Breast epithelium (tissue), 4 donors: ENCODE measurements at regions not wholly inside any gene's neighbourhood (a gene's known extent, or its start where the extent isn't known, plus 50 kb on each side); places are given as distances from the start of the nearest gene placed in this dataset.

Source experiments
- DNase-seq, 2 donors: peaks; one replicate each; pipeline ENCODE4 v3.0.0-alpha.2; 2019; ENCODE audit warnings: low spot score in 2 of 2
- H3K27ac ChIP-seq, 2 donors: fragments of 200-600 bp; sonication (generic) in 1 of 2; one replicate each; pipeline ENCODE4 v1.5.1; 2016 to 2019; ENCODE audit warnings: mild to moderate bottlenecking in 1 of 2
- H3K27me3 ChIP-seq, 2 donors: fragments of 200-600 bp; sonication (generic) in 1 of 2; one replicate each; pipeline versions ENCODE4 v1.5.1 to v1.6.0; 2017 to 2019; ENCODE audit warnings: control low read depth in 1 of 2, mild to moderate bottlenecking in 1 of 2
- H3K36me3 ChIP-seq: fragments of 200-600 bp; one replicate; pipeline ENCODE4 v1.5.1; 2019
- H3K4me1 ChIP-seq, 2 donors: fragments of 200-600 bp; sonication (generic); one replicate each; pipeline ENCODE4 v1.5.1; 2016 to 2019; ENCODE audit warnings: control low read depth in 1 of 2
- H3K4me3 ChIP-seq, 3 donors: fragments of 200-600 bp; sonication (generic); 1 replicate in 2 of 3; 2 replicates in 1 of 3; pipeline ENCODE4 v1.5.1; 2016 to 2019; ENCODE audit warnings: mild to moderate bottlenecking in 3 of 3, moderate library complexity in 2 of 3
- H3K9me3 ChIP-seq, 2 donors: fragments of 200-600 bp; sonication (generic) in 1 of 2; one replicate each; pipeline ENCODE4 v1.5.1; 2016 to 2019; ENCODE audit warnings: control low read depth in 1 of 2
- CTCF ChIP-seq, 3 donors: fragments of 450-650 bp; IDR thresholded peaks; one replicate each; pipeline ENCODE4 v1.5.1; 2016 to 2017; ENCODE audit warnings: antibody characterized with exemption in 3 of 3, mild to moderate bottlenecking in 3 of 3, moderate library complexity in 3 of 3
- POLR2A ChIP-seq: fragments of 450-650 bp; IDR thresholded peaks from one replicate; pipeline ENCODE4 v1.6.1; 2016; ENCODE audit warnings: antibody characterized with exemption, mild to moderate bottlenecking, moderate library complexity
- POLR2AphosphoS5 ChIP-seq, 3 donors: sonication (generic); formaldehyde crosslinking; IDR thresholded peaks; one replicate each; pipeline ENCODE4 v1.6.1; 2017; ENCODE audit warnings: antibody characterized with exemption in 3 of 3
- intact Hi-C: fragments of 100-400 bp; cut with DNase I; formaldehyde crosslinking; loops from one replicate; pipeline ENCODE4 v1.15.1; 2023; ENCODE audit warnings: low total_unique reads

- peaks cover 0 to 5% of the 10 kb centered on the region in 2 donors for H3K9me3 ChIP-seq
- intact Hi-C loops, result no loop called here
- no peaks in the 10 kb centered on the region for H3K27me3 ChIP-seq
- H3K4me1 ChIP-seq, result no peaks in the 10 kb centered on the region
- no peak overlapping the region for H3K4me3 ChIP-seq
- no peak for TF ChIP-seq POLR2AphosphoS5 (IDR thresholded peaks at IDR 0.05)
- TF ChIP-seq POLR2A, result no peak
- no peak for TF ChIP-seq CTCF (IDR thresholded peaks at IDR 0.05)
- DNase-seq, result no peak
- H3K36me3 ChIP-seq, result no peaks in the 10 kb centered on the region
- H3K27ac ChIP-seq, result no peak overlapping the region
These were observed 235.4 kb downstream of the PYDC2 start for GRCh38 chr3:191696348-191696747.

GRCh38 chr3:191699546-191699945 lies 238.6 kb downstream of the PYDC2 start:
- intact Hi-C loops, result no loop called here
- H3K27ac ChIP-seq, result no peak overlapping the region

GRCh38 chr3:191702121-191702520 lies 241.2 kb downstream of the PYDC2 start:
- Histone ChIP-seq H3K4me3 (no peak overlapping the region), H3K9me3 (peaks cover 8 to 20% of the 10 kb centered on the region in 2 donors), H3K4me1 (no peaks in the 10 kb centered on the region), H3K27ac (no peak overlapping the region), H3K36me3 (no peaks in the 10 kb centered on the region), H3K27me3 (no peaks in the 10 kb centered on the region)
- DNase-seq, result no peak
- TF ChIP-seq POLR2A (no peak), POLR2AphosphoS5 (IDR thresholded peaks at IDR 0.05) (no peak), CTCF (IDR thresholded peaks at IDR 0.05) (no peak)
- intact Hi-C loops, result no loop called here

More at GRCh38 chr3:191699546-191699945, 238.6 kb downstream of the PYDC2 start:
- no peak for DNase-seq
- H3K4me1 ChIP-seq, result no peaks in the 10 kb centered on the region
- H3K4me3 ChIP-seq, result no peak overlapping the region
- H3K27me3 ChIP-seq, result no peaks in the 10 kb centered on the region
- peaks cover 8 to 12% of the 10 kb centered on the region in 2 donors for H3K9me3 ChIP-seq
- no peak for TF ChIP-seq POLR2AphosphoS5 (IDR thresholded peaks at IDR 0.05)
- TF ChIP-seq CTCF (IDR thresholded peaks at IDR 0.05), result no peak
- TF ChIP-seq POLR2A, result no peak
- no peaks in the 10 kb centered on the region for H3K36me3 ChIP-seq

GRCh38 chr3:191707817-191708216 lies 246.9 kb downstream of the PYDC2 start:
- no peaks in the 10 kb centered on the region for H3K4me1 ChIP-seq

GRCh38 chr3:191715585-191715984 lies 254.6 kb downstream of the PYDC2 start:
- Histone ChIP-seq H3K36me3 (no peaks in the 10 kb centered on the region), H3K27me3 (no peaks in the 10 kb centered on the region), H3K27ac (no peak overlapping the region), H3K4me1 (no peaks in the 10 kb centered on the region), H3K4me3 (no peak overlapping the region), H3K9me3 (peaks cover 0 to 10% of the 10 kb centered on the region in 2 donors)
- no peak for DNase-seq
- no peak for TF ChIP-seq POLR2A
- TF ChIP-seq POLR2AphosphoS5 (IDR thresholded peaks at IDR 0.05), result no peak
- TF ChIP-seq CTCF (IDR thresholded peaks at IDR 0.05), result no peak
- intact Hi-C loops, result no loop called here

More at GRCh38 chr3:191707817-191708216, 246.9 kb downstream of the PYDC2 start:
- no peaks in the 10 kb centered on the region for H3K36me3 ChIP-seq
- no peaks in the 10 kb centered on the region for H3K27me3 ChIP-seq
- TF ChIP-seq CTCF (IDR thresholded peaks at IDR 0.05) (no peak), POLR2A (no peak), POLR2AphosphoS5 (IDR thresholded peaks at IDR 0.05) (no peak)
- H3K27ac ChIP-seq, result no peak overlapping the region
- no peak for DNase-seq
- intact Hi-C loops, result no loop called here
- H3K4me3 ChIP-seq, result no peak overlapping the region
- peaks cover 0 to 19% of the 10 kb centered on the region in 2 donors for H3K9me3 ChIP-seq
